ENCODE measurements at regions not wholly inside any gene's neighbourhood (a gene's known extent, or its start where the extent isn't known, plus 50 kb on each side); places are given as distances from the start of the nearest gene placed in this dataset.

DNA sequence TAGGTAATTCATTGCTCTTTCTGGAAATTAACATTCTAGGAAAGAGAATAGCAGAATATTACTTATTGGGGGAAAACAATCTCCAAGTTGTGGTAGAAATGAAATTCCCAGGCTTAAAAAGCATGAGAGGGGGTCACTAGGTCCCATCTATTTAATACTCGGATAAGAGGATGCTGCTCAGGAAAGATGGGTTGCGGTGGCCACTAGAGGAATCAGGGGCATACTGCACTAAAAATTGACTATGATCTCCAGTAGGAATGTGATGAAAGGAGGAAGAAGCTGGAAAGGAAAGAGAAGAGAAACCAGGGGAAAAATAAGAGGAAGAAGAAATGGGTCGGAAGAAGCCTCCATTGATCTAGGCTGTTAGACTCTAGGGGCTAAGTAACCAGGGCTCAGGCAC, 192.8 kb downstream of the GPAM start (continued):
- TF ChIP-seq E4F1 (IDR thresholded peaks at IDR 0.05; ENCODE audit: borderline replicate concordance, partially characterized antibody) (no peak), E2F8 (IDR thresholded peaks at IDR 0.05; ENCODE audit: low read depth, partially characterized antibody) (no peak), POLR2A (IDR thresholded peaks at IDR 0.05; ENCODE audit: low read depth, low read length) (no peak), ELK1 (IDR thresholded peaks at IDR 0.05; ENCODE audit: low read depth, low read length) (no peak), CREM (IDR thresholded peaks at IDR 0.05; ENCODE audit: low read depth) (no peak), MEF2B (IDR thresholded peaks at IDR 0.05; ENCODE audit: partially characterized antibody, poor library complexity, severe bottlenecking) (no peak), IRF3 (IDR thresholded peaks at IDR 0.05) (no peak), ZSCAN29 (IDR thresholded peaks at IDR 0.05) (no peak)
- TF ChIP-seq, protein P1, sequence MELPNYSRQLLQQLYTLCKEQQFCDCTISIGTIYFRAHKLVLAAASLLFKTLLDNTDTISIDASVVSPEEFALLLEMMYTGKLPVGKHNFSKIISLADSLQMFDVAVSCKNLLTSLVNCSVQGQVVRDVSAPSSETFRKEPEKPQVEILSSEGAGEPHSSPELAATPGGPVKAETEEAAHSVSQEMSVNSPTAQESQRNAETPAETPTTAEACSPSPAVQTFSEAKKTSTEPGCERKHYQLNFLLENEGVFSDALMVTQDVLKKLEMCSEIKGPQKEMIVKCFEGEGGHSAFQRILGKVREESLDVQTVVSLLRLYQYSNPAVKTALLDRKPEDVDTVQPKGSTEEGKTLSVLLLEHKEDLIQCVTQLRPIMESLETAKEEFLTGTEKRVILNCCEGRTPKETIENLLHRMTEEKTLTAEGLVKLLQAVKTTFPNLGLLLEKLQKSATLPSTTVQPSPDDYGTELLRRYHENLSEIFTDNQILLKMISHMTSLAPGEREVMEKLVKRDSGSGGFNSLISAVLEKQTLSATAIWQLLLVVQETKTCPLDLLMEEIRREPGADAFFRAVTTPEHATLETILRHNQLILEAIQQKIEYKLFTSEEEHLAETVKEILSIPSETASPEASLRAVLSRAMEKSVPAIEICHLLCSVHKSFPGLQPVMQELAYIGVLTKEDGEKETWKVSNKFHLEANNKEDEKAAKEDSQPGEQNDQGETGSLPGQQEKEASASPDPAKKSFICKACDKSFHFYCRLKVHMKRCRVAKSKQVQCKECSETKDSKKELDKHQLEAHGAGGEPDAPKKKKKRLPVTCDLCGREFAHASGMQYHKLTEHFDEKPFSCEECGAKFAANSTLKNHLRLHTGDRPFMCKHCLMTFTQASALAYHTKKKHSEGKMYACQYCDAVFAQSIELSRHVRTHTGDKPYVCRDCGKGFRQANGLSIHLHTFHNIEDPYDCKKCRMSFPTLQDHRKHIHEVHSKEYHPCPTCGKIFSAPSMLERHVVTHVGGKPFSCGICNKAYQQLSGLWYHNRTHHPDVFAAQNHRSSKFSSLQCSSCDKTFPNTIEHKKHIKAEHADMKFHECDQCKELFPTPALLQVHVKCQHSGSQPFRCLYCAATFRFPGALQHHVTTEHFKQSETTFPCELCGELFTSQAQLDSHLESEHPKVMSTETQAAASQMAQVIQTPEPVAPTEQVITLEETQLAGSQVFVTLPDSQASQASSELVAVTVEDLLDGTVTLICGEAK (IDR thresholded peaks at IDR 0.05; ENCODE audit: borderline replicate concordance) = no peak
- TF ChIP-seq, protein P2, sequence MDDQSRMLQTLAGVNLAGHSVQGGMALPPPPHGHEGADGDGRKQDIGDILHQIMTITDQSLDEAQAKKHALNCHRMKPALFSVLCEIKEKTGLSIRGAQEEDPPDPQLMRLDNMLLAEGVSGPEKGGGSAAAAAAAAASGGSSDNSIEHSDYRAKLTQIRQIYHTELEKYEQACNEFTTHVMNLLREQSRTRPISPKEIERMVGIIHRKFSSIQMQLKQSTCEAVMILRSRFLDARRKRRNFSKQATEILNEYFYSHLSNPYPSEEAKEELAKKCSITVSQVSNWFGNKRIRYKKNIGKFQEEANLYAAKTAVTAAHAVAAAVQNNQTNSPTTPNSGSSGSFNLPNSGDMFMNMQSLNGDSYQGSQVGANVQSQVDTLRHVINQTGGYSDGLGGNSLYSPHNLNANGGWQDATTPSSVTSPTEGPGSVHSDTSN (IDR thresholded peaks at IDR 0.05; ENCODE audit: insufficient replicate concordance, low read depth, low read length) = no peak
